ENCODE measurements at regions not wholly inside any gene's neighbourhood (a gene's known extent, or its start where the extent isn't known, plus 50 kb on each side); places are given as distances from the start of the nearest gene placed in this dataset.
"Not testable (repeated sequence)": the region's sequence is repeated elsewhere in the genome, so short reads cannot be mapped to it uniquely, and the experiment has no call there.

DNA sequence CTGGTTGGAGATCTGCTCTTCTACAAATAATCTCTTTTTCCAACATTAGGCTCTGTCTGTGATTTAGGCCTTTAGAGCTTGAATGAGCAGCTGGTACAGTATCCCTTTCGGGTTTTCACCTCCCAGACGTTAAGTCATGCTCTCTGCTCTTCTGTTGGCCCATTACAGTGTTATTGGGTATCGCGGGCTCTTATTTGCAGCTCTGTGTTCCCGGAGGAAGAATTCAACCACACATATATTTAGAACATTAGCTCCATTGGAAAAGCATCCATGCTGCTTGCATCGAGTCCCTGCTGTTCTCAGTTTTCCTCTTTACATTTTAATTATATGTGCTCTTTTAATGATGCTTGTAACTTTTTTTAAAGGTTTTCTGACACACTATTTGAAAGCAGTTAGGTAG, 278.0 kb upstream of the ADCY2 start:
- DNase-seq, result no peak

DNA sequence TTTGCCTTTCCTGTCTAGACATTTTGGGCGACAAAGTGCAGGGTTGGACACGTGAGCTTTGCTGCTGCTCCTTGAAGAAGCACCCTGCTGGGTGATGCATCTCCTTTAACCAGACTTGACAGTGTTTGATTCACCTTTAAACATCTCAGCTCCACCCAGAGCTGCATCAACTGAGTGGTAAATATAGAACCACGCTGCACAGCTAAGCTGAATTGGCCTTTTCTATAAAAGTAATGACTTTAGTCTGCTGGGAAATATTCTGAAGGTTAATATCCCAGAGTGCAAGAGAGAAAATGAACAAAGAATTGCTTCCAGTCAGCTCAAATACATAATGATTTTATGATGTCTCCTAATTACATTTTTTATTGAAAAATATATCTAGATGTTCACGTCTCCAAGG, 264.3 kb upstream of the ADCY2 start:
- DNase-seq, result no peak

DNA sequence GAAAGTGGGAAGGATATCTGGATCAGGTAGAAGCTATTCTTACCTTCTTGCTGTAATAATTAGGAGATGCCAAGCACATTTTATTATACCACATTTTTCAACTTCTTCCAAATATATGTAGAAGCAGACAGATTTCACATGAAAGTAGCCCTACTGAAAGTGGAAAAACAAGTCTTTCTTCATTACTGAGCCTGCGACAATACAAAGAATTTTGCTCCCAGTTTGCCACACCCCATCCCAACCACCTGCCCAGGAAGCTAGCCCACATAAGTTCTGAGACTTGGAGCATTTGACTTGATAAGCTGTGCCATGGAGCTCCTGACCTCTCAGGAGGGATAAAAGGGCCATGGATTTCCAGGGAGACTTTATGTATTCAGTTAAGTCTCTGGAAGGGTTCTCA, 249.1 kb upstream of the ADCY2 start:
- DNase-seq, result no peak

DNA sequence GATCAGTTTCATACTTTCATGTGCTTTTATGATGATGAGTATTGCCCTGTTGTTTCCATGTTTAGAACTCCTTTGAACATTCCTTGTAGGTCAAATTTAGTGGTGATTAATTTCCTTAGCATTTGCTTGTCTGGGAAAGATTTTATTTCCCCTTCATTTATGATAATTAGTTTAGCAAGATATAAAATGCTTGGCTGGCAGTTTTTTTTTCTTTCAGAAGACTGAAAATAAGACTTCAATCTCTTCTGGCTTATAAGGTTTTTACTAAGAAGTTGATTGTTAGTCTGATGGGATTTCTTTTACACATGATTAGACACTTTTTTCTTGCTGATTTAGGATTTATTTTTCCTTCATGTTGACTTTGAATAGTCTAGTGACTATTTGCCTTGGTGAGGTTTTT, 238.9 kb upstream of the ADCY2 start:
- DNase-seq, result no peak

DNA sequence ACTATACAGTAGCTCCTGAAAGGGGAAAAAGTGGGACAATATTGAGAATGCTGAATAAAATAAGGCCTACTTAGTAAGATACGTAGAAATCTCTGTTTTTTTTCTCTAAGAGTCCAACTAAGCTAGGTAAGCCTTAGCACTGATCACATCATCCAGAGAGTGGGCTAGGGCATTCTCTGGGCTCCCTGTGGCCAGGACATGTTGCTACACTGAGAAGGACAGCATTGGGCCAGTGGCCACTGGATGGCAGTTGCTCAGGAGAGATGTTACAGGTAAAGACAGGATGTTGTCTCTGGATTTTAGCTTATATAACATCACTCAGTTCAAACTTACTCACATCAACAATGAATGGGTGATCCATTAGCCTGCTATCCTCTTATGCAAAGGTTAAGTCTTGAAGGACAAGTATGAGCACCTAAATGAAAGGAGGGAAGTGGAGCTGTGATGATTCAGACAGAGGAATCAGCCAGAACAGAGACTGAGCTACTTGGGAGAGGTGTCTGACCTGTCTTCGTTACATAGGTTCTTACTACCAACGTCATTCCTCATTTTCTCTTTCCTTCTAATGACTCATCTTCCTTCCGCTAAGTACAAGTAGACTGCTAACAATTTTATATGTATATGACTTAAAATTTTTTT, 226.6 kb upstream of the ADCY2 start:
- DNase-seq, result no peak

DNA sequence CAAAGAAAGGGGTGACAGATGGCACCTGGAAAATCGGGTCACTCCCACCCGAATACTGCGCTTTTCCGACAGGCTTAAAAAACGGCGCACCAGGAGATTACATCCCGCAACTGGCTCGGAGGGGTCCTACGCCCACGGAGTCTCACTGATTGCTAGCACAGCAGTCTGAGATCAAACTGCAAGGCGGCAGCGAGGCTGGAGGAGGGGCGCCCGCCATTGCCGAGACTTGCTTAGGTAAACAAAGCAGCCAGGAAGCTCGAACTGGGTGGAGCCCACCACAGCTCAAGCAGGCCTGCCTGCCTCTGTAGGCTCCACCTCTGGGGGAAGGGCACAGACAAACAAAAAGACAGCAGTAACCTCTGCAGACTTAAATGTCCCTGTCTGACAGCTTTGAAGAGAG, 225.2 kb upstream of the ADCY2 start:
- DNase-seq, result not testable (repeated sequence)

DNA sequence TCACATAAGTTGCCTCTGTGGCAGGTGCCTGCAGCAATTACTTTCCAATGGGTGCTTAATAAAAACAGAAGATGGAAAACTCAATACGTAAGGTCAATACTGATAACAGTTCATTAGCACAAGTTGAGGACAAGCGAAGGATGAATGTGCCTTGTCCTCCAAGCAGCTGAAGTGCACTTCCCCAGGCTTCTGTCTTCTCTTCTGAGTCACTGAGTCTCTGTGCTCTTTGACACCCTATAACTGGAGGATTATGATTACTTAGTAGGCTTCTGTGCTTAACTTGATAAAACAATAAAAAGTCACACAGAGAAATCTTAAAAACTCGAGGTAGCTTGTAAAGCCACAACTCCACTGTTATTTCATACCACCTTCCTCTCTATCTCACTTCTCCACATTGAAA, 216.6 kb upstream of the ADCY2 start:
- peak in 1 of 2 experiments; percentile 55 for DNase-seq

DNA sequence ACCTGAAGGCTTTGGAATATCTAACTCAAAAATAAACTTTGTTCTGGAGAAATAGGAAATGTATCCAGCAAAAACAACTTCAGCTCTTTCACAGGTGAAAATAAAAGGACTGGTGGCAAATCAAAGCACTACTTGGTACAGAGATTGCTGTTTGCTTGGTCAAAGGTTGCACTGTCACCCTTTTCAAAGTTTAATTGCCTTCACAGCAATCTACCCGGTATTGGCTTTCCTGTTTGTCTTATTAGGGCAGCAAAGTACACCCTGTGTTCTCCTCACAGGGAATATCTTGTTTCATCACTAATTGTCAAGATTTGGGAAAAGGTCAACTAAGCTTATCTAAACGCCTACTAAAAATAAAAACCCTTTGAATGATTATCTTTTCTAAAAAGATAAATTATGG, 214.1 kb upstream of the ADCY2 start:
- DNase-seq, result peak in 1 of 2 experiments; percentile 32

DNA sequence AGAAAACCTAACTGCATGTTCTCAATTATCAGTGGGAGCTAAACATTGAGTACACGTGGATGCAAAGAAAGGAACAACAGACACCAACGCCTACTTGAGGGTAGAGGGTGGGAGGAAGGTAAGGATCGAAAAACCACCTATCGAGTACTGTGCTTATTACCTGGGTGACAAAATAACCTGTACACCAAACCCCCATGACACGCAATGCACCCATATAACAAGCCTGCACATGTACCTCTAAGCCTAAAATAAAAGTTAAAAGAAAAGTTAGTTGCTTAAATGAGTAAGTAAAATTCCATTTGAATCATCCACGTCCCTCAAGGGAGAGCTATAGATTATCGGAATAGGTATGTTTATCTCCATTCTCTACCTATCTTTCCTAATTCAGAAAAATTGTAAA, 210.2 kb upstream of the ADCY2 start:
- DNase-seq, result no peak

DNA sequence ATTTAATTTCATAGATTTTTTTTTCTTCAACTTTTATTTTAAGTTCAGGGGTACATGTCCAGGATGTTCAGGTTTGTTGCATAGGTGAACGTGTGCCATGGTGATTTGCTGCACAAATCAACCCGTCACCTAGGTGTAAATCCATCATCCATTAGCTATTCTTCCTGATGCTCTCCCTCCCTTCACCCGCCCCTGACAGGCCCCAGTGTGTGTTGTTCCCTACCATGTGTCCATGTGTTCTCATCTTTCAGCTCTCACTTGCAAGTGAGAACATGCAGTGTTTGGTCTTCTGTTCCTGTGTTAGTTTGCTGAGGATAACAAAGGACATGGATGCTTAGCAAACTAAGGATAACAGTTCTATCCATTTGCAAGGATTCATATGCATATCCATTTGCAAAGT, 209.1 kb upstream of the ADCY2 start:
- DNase-seq, result no peak

DNA sequence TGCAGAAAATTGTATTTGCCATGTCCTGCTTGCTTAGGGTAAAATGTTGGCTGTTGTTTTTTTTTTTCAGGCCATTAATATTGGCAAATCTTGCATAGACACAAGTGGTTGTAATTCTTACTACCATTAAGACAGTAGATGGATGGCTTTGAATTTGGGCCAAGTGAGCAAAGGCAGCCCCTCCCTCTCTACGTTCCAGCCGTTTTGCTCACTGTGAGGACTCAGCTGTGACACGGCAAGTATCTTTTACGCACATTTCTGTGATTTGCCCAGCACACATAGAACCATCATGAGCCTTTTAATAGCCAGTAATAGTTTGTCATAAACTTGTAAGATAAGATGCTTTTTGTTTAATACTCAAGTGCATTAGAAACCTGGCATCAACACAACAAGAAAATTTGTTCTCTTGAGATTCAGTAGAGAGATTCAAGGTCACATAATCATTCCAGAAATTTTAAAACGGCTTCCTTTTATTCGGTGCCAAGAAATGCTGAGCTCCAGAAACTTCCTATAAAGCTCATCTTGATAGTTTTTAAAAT, 205.2 kb upstream of the ADCY2 start:
- DNase-seq, result no peak

DNA sequence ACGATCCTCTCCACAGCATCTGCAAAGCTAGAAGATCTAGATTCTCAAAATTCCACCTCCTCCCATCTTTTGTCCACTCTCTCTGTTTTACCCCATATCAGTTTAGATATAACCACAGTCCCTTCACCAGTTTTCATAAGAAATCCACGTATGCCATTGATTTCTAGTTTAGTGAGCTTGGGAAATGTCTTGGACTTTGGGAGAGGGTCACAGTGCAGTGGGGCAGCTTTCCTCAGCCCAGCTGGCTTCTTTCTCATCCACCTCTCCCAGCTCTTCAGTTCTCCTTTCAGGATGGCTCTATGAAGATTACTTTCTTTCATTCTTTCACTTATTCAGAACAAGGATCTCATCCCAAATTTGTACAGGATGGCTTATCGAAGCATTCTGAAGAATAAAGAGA, 203.9 kb upstream of the ADCY2 start:
- no peak for DNase-seq

DNA sequence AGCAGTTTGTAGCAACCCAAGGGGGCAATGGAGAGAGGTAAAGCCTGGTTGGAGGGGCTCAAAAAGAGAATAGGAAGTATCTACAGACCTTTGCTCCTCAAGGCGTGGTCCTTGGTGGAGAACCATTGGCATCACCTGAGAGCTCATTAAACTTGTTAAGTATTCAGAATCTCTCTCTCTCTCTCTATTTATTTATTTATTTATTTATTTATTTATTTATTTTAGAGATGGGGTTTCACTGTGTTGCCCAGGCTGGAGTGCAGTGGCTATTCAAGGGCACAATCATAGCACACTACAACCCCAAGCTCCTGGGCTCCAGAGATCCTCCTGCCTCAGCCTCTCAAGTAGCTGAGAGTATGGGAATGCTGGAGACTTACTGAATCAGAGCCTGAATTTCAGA, 193.1 kb upstream of the ADCY2 start:
- no peak for DNase-seq

DNA sequence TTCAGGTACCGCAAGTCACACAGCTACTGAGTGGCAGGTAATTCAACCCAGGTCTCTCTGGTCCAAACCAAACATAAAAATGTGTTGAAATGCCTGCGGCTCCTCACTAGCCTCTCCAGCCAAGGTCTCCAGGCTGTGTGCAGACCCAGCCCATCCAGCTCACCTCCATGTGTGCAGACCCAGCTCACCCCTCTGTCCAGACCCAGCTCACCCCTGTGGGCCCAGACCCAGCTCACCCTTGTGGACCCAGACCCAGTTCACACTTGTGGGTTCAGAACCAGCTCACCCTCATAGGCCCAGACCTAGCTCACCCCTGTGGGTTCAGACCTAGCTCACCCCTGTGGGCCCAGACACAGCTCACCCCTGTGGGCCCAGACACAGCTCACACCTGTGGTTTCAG, 188.0 kb upstream of the ADCY2 start:
- no peak for DNase-seq

DNA sequence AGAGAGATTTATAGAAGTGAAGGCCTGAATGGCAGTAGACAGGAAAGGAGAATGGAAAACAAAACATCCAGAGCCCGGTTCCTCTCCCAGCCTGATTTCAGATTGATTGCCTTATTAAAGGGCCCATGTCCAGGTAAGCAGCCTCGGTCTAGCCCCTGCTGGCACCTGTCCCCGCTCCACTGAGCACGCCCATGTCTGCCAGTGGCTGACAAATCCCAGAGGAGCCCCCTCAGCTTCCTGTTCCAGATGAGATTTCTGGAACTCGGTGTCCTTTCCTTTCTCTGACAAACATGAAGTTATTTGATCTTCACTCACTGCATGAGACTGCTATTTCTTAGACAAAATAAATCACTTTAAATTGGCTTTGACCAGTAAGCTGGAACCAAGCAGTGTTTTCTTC, 187.0 kb upstream of the ADCY2 start:
- DNase-seq, result peak in 1 of 2 experiments; percentile 46

DNA sequence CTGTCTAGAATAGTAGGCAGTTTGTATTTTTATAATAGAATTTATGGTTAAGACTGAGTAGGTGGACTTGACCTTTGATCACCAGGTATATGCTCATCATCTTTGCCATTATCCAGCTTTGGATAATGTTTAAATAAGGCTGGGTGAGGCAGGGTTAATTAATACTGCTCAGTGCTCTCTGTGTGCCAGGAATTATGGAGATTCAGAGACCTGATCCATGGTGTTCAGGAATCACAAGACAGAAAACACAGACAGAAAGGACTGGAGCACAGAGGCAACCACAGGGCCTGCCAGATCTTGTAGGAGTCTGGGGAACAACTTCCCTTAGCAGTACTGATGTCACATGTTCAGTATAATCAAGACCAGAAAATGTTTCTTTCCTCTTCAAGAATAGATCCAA, 186.3 kb upstream of the ADCY2 start:
- DNase-seq, result no peak

DNA sequence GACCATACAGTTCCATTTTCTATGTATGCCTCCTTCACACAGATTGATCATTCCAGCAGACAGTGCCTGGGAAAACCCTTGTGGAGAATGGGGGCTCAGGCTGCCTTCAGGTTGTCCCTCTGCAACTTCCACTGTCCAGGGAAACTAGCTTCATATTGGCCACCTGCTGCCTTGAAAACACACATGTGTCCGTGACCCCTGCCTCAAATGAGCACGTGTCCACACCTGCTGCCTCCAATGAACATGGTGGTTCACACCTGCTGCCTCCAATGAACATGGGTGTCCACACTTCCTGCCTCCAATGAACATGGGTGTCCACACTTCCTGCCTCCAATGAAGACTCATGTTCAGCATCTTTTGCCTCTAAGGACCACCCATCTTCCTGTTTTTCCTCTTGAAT, 185.4 kb upstream of the ADCY2 start:
- DNase-seq, result no peak

DNA sequence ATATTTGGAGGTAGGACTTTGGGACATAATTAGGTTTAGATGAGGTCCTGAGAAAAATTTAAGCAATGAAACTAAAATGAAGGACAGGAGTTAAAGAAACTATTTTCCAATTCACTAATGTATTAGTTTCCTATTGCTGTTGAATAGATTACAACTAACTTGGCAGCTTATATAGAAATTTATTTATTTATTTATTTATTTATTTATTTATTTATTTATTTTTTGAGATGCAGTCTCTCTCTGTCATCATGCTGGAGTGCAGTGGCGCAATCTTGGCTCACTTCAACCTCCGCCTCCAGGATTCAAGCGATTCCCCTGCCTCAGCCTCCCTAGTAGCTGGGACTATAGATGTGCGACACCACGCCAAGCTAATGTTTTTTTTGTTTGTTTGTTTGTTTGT, 182.4 kb upstream of the ADCY2 start:
- no peak for DNase-seq

DNA sequence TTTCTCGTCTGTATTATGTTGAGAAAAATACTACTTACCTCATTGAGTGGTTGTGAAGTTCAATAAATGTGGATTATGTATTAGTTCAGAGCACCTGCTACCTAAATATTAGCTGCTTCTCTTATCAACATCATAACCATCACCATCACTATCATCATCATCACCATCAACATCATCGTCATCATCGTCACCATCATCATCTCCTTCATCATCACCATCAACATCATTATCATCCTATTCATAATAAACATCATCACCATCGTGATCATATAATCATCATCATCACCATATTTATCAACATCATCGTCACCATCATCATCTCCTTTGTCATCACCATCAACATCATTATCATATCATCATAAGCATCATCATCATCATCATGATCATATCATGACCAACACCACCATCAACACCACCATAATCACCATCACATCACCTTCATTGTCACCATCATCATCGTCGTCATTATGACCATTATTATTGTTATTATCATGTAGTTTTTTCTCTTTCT, 181.0 kb upstream of the ADCY2 start:
- no peak for DNase-seq

DNA sequence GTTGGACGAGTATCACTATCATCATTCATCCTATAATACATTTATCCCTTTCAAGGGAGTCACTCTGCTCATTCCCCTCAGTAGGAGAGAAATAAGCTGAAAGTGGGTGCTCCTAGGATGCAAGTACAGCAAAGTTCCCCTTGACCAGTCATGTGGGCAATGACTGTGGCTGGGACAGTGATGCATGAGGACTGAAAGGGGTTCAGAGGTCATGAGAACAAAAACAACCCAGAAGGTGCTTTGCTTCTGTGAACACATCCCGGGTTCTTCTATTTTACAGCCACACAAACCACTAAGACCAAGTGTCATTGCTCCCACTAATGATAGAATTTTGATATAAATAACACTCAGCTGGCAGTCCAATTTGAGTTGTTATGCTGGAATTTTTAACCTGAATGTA, 177.8 kb upstream of the ADCY2 start:
- DNase-seq, result no peak

DNA sequence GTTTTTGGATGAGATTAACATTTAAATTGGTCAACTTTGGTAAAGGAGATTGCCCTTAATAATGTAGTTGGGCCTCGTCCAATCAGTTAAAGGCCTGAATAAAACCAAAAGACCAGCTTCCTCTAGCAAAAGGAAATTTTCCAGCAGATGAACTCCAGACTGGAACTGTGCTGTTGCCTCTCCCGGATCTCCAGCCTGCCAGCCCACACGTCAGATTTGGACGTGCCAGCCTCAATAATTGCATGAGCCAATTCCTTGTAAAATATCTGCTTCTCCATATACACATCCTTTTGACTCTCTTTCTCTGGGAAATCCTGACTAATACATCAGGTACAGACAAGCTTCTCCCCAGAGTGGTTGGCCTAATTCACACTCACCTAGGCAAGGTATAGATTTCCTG, 175.8 kb upstream of the ADCY2 start:
- no peak for DNase-seq

DNA sequence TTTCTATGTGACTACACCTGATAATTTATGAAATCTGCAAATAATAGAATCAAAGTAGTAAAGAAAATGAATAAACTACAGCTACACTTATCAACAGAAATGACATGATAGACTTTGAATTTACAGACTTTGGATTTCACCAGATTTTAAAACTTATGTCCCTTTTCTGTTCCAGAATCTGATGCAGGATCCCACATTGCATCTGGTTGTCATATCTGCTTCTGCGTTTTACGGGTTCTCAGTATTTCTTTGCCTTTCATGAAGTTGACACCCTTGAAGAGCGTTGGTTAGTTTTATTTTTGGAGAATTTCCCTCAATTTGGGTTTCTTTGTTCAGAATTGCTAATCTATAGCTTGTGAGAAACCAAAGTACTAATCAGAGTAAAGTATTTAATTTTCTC, 174.9 kb upstream of the ADCY2 start:
- no peak for DNase-seq

DNA sequence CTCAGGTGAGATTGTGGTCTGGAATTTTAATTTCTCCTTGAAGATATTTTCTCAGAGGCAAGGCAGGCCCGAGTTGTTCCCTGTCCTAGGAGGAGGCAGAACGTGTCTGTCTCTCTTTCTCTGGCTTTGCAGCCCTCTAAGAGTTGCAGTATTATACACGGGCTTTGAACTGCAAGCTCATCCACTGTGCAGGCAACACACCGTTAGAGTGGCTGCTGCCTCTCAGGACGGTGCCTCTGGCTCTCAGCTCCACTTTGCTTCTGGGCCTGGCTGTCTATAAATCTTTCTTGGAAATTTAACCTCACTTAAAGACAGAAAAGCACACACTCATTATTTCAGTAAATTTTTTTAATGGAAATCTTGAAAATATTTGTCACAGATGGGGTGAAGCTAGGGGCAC, 170.1 kb upstream of the ADCY2 start:
- no peak for DNase-seq

DNA sequence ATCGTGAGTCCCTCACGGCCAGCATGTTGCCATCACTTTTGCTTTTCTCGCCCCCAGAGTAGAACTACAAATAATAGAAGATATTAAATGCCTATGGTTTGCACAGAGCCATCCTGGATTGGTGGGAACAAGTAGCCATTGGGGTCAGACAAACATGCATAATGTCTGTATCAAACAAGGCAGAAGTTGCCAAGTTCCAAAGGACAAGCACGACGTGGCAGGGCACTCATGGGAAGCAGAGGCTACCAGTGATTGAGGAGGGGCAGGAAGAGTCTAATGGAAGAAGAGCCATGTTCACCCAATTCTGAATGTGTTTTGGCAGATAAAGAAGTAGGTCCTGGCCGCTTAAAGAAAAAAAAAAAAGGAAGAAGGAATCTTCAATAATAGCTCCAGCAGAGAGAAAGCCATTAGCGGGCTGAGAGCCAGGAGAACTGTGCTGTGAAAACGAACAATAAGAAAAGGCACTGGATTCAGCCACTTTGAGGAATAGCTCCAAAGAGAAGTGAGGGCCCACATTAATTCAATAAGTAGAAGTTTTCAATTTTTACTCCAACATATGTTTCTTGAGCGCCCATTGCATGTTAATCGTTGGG, 153.7 kb upstream of the ADCY2 start:
- DNase-seq, result no peak

DNA sequence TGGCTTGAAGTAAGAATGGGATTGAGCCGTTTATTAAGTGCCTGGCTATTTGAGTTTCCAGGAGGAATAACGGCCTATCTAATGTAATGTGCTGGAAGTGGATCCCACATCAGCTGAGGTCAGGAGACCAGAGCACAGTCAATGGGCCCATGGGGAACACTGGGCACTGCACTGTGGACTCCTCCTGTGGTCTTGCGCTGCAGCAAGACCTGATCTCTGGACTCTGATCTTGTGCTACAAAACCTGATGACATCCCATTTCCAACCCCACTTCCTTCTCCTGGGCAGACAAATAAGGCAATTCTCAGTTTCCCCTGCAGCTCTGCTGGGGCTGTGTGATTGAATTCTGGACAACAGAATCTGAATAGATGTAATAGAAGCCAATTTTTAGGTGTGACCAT, 151.7 kb upstream of the ADCY2 start:
- no peak for DNase-seq

Data from NCI-H1930 (cell line).